GM12874 (cell line): ENCODE measurements at regions not wholly inside any gene's neighbourhood (a gene's known extent, or its start where the extent isn't known, plus 50 kb on each side); places are given as distances from the start of the nearest gene placed in this dataset.

ENCODE experiments used
- TF ChIP-seq, protein P1 (sequence below): IDR thresholded peaks from 2 replicates; pipeline ENCODE4 v1.5.1; 2011; ENCODE audit warnings: low read depth, mild to moderate bottlenecking, control low read depth, low read length, moderate library complexity; ENCODE audit not compliant: insufficient read depth

DNA sequence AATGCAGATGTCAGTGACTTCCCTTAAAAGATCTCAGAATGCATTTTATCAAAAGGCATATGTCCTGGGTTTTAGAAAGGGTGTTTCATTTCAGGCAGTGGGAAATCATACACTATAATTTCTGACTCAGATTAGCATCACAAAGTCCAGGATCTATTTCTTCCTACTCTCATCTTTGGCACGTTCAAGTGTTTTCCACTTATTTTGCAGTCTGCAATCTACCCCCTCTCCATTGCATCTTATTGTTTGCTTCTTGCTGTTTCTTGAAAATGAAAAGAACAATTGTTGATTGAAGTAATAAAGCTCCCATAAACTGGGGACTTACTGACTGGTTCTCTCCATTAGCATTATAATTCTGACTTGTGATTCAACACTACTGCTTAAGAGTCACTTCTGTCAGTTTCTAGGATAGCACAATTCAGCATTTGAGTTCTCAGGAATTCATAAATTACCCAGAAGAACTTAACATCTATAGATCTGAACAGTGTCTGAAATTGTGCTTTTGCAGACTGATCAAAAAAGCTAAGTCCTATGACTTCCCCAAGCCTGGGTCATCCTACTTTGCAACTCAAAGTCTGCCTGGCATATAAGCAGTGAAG, 332.9 kb downstream of the RASEF start:
- TF ChIP-seq, protein P1, sequence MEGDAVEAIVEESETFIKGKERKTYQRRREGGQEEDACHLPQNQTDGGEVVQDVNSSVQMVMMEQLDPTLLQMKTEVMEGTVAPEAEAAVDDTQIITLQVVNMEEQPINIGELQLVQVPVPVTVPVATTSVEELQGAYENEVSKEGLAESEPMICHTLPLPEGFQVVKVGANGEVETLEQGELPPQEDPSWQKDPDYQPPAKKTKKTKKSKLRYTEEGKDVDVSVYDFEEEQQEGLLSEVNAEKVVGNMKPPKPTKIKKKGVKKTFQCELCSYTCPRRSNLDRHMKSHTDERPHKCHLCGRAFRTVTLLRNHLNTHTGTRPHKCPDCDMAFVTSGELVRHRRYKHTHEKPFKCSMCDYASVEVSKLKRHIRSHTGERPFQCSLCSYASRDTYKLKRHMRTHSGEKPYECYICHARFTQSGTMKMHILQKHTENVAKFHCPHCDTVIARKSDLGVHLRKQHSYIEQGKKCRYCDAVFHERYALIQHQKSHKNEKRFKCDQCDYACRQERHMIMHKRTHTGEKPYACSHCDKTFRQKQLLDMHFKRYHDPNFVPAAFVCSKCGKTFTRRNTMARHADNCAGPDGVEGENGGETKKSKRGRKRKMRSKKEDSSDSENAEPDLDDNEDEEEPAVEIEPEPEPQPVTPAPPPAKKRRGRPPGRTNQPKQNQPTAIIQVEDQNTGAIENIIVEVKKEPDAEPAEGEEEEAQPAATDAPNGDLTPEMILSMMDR: no peak

DNA sequence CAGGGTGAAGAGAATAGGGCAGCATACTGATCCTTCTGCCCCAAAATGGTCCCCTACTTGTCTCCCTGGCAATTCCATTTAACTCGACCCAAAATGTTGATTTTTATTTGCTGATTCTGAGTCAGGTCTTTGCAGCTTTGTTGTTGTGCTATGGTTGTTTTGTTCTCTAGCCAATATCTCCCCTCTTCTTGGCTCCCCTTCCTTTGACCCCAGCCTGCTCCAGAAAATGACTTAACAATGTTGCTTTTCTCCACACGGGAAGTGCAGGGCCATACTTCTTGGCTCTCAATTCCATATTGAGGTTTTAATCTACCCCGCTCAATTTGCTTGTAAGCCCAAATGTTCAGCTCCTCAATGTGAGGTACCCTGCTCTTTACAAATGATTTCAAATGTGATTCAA, 330.0 kb downstream of the RASEF start:
- TF ChIP-seq, protein P1: no peak

DNA sequence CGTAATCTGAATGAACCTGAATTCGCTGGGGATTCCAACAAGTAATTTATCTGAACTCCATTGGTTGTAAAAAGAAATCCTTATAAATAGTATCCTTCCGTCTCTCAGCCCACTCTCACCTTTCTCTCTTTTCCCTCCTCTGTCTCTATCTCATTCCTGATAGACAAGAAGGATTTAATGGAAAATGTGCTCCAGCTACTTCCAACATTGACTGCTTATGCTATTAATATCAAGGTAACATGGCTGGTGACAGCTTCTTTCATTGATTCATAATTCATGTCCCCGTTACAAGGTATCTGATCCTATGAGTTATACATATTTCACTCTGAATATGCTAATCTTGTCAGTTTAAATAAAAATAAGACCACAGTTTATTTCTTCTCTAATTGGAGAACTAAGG, 326.8 kb downstream of the RASEF start:
- TF ChIP-seq, protein P1: no peak

DNA sequence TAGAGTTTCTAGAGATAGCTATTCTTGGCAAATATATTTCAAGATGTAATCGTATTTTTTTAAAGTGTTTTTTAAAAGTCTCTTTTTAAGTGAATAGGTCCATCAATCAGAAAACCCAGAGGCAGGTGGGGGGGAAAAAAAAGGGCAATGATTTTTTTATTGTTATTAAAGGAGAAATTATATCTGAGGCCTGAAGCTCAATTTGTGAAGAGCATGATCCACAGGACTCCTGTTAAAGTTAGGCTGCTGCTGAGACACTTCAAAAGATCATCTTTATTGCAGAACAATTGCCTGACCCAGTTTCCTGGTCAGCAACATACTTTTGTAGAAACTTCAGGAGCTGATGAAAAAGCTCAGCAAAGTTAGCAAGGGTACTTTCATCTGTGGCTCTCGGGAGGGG, 326.2 kb downstream of the RASEF start:
- TF ChIP-seq, protein P1: no peak

DNA sequence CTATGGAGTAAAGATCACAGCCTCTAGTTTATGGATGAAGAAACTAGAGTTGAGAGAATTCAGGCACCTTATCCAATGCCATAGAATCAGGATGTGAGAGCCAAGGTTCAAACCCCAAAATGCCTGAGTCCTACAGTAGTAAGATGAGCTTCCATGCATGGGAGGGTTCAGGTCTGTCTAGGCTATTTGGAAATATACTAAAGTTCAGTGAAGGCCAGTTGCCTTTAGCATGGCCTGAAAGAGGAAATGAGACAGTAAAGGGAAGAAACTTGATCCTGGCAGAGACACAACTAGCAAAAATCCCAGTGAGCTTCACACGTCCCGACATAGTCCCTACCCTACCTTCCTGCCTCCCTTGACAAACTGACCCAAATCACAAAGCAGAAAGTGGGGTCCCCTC, 317.0 kb downstream of the RASEF start:
- TF ChIP-seq, protein P1: no peak

DNA sequence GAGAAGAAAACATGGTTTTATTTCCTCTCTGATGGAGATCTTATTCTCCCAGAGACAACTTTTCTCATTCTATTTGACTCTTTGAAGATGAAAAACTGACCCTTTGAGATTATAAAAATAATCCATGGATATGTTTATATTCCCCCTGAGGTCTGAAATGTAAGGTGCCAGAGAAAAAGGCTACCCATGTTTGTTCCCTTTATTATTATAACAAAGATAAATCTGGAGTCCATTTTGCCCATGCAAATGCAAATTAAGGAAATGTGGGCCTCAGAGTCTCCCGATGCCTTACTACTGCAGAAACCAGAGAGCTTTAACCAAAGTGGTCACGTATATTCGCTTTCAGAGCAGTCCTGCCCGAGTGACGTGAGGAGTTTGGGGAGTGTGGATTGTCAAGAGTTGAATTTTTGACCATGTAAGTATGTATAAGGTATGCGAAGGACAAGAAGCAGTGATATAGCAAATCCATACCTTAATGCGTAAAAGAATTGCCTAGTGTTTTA, 312.5 kb downstream of the RASEF start:
- TF ChIP-seq, protein P1: no peak

DNA sequence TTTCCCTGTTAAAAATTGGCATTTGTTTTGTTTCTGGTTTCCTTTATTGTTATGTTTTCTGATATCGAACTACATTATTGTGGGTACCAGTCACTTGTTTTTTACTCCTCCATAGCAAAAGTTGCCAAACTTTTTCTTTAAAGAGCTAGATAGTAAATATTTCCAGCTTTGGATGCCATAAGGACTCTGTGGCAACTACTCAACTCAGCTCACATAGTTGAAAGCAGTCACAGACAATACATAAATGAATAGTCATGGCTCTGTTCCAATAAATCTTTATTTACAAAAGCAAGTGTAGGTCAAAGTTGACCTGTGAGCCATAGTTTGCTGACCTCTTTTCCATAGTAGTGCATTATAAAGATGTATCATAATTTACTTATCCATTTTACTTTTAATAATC, 305.0 kb downstream of the RASEF start:
- TF ChIP-seq, protein P1: no peak
